Breast epithelium (tissue), 3 donors: ENCODE measurements at regions not wholly inside any gene's neighbourhood (a gene's known extent, or its start where the extent isn't known, plus 50 kb on each side); places are given as distances from the start of the nearest gene placed in this dataset.

Source experiments
- CTCF ChIP-seq, 3 donors: fragments of 450-650 bp; IDR thresholded peaks; one replicate each; pipeline ENCODE4 v1.5.1; 2016 to 2017; ENCODE audit warnings: antibody characterized with exemption in 3 of 3, mild to moderate bottlenecking in 3 of 3, moderate library complexity in 3 of 3
- POLR2A ChIP-seq: fragments of 450-650 bp; IDR thresholded peaks from one replicate; pipeline ENCODE4 v1.6.1; 2016; ENCODE audit warnings: antibody characterized with exemption, mild to moderate bottlenecking, moderate library complexity
- POLR2AphosphoS5 ChIP-seq, 3 donors: sonication (generic); formaldehyde crosslinking; IDR thresholded peaks; one replicate each; pipeline ENCODE4 v1.6.1; 2017; ENCODE audit warnings: antibody characterized with exemption in 3 of 3

GRCh38 chr11:69557266-69557665, 75.8 kb downstream of the LINC01488 start:
- TF ChIP-seq CTCF (IDR thresholded peaks at IDR 0.05) (no peak), POLR2A (no peak), POLR2AphosphoS5 (IDR thresholded peaks at IDR 0.05) (no peak)
